ENCODE measurements at regions not wholly inside any gene's neighbourhood (a gene's known extent, or its start where the extent isn't known, plus 50 kb on each side); places are given as distances from the start of the nearest gene placed in this dataset.

DNA sequence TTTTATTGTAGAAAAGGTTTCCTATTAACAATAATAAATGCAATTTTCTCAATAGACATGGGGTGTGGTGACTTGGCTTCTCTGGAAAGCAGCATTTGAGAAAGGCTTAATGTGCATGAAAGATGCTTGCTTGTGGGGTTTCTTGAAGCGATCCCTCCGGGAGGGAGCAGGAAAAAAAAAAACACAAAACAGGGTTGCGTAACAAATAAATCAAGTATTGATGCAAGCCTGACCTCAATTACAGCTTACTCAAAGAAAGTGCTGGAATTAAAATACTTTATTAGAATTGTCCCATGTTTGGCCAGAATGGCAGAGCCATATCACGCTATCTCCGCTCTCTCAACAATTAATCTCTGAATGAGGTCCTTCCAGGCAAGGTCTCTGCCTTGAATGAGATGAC, 1612.5 kb downstream of the REEP3 start:
- Histone ChIP-seq H3K27me3 (no peaks in the 10 kb centered on the region), H3K4me3 (no peak overlapping the region), H3K36me3 (no peaks in the 10 kb centered on the region), H3K9me3 (no peaks in the 10 kb centered on the region), H3K4me1 (no peaks in the 10 kb centered on the region), H3K27ac (no peak overlapping the region)
- TF ChIP-seq, protein P1, sequence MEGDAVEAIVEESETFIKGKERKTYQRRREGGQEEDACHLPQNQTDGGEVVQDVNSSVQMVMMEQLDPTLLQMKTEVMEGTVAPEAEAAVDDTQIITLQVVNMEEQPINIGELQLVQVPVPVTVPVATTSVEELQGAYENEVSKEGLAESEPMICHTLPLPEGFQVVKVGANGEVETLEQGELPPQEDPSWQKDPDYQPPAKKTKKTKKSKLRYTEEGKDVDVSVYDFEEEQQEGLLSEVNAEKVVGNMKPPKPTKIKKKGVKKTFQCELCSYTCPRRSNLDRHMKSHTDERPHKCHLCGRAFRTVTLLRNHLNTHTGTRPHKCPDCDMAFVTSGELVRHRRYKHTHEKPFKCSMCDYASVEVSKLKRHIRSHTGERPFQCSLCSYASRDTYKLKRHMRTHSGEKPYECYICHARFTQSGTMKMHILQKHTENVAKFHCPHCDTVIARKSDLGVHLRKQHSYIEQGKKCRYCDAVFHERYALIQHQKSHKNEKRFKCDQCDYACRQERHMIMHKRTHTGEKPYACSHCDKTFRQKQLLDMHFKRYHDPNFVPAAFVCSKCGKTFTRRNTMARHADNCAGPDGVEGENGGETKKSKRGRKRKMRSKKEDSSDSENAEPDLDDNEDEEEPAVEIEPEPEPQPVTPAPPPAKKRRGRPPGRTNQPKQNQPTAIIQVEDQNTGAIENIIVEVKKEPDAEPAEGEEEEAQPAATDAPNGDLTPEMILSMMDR (IDR thresholded peaks at IDR 0.05): no peak
- no peak for TF ChIP-seq POLR2A (IDR thresholded peaks at IDR 0.05)
- no peak for DNase-seq

DNA sequence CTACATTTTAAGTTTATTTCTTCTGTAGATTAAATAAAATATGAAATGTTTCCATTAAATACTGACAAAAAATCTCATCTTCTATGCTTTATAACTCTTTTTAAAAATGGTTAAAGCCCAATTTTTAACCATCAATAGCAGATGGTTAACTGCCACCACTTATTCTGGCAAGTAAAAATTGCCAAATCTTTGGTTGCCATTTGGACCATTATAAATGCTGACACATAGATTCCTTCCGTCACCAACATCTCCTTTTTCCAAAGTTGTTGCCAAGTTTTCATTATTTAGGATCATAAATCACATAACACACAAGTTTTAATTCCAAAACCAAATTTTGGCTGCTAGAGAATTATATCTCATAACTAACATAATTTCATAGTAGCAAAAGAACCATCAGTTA, 1614.3 kb downstream of the REEP3 start:
- H3K4me3 ChIP-seq: no peak overlapping the region
- no peak overlapping the region for H3K27ac ChIP-seq
- no peak for TF ChIP-seq POLR2A (IDR thresholded peaks at IDR 0.05)
- TF ChIP-seq, protein P1 (IDR thresholded peaks at IDR 0.05): no peak
- DNase-seq: no peak
- no peaks in the 10 kb centered on the region for H3K9me3 ChIP-seq
- H3K4me1 ChIP-seq: no peaks in the 10 kb centered on the region
- no peaks in the 10 kb centered on the region for H3K36me3 ChIP-seq
- H3K27me3 ChIP-seq: no peaks in the 10 kb centered on the region

DNA sequence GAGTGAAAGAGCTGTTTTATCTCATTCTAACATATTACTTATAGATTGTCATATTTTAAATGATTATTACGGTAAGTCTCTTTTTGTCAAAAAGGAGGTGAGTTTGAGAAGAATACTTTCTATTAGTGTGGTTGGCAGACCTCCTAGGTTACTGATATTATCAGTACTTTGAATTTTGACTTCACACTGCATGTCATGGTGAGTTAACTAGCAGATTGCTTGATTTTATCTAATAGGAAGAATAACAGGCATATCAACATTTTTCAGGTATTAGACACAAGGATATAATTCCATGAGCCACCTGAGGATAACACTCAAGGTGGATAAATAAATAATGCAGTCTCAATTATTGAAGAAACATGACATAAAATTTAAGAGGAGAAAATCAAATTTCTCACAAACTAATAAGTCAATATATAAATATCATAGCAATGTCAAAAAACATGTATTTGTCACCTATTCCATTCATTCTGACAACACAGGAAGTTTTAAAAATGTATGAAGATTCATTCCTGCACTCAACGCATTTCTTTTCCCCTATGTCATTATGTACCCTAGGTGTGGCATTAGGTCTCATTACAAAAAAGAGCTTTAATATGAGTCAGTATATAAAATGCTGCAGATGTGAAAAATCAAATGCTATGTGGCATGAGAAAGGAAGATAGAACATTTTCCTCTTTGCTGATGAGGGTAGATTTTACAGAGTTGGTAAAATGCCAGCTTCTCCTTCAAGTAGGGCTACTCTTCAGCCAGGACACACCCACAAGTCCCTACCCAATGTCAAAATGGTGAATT, 1621.6 kb downstream of the REEP3 start:
- Histone ChIP-seq H3K27me3 (no peaks in the 10 kb centered on the region), H3K27ac (no peak overlapping the region), H3K4me1 (no peaks in the 10 kb centered on the region), H3K9me3 (no peaks in the 10 kb centered on the region), H3K36me3 (no peaks in the 10 kb centered on the region), H3K4me3 (no peak overlapping the region)
- no peak for TF ChIP-seq POLR2A (IDR thresholded peaks at IDR 0.05)
- TF ChIP-seq, protein P1 (IDR thresholded peaks at IDR 0.05): no peak
- no peak for DNase-seq

DNA sequence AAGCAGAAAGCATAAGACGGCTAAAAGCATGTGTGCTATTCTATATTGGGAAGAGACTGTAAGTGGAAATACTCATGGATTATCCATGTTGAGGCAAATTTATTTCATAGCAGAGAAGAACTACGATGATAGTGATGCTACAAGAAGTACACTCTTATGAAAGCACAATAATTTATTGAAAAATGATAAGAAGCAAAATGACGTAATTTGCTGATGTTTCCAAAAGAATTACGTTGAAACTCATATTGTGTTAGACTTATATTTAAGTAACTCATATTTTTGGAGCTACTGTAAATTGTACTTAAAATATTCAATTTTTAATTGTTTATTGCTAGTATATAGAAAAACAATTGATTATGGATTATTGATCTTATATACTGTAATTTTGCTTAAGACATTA, 1622.5 kb downstream of the REEP3 start:
- Histone ChIP-seq H3K36me3 (no peaks in the 10 kb centered on the region), H3K27me3 (no peaks in the 10 kb centered on the region), H3K27ac (no peak overlapping the region), H3K9me3 (no peaks in the 10 kb centered on the region), H3K4me1 (no peaks in the 10 kb centered on the region), H3K4me3 (no peak overlapping the region)
- DNase-seq: no peak
- TF ChIP-seq POLR2A (IDR thresholded peaks at IDR 0.05): no peak
- TF ChIP-seq, protein P1 (IDR thresholded peaks at IDR 0.05): no peak

DNA sequence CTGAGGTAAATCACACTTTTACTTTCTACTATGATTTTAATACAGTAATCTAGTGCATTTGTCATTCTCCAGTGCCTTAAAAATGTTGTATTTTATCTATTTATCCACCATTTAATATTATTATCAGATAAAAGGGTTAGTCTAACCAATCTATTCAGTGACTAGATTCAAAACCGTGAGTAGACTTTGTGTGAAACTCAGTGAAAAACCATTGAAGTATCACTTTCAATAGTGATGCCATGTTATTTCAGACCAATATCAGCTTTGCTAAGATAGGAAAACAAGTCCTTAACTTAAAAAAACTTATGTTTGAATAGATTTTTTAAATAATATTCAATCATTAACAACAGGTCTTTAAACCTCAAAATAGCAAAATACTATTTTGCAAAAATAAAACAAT, 1628.7 kb downstream of the REEP3 start:
- no peak for DNase-seq
- no peaks in the 10 kb centered on the region for H3K27me3 ChIP-seq
- no peaks in the 10 kb centered on the region for H3K4me1 ChIP-seq
- no peaks in the 10 kb centered on the region for H3K9me3 ChIP-seq
- no peak overlapping the region for H3K4me3 ChIP-seq
- H3K36me3 ChIP-seq: no peaks in the 10 kb centered on the region
- H3K27ac ChIP-seq: no peak overlapping the region
- no peak for TF ChIP-seq POLR2A (IDR thresholded peaks at IDR 0.05)

DNA sequence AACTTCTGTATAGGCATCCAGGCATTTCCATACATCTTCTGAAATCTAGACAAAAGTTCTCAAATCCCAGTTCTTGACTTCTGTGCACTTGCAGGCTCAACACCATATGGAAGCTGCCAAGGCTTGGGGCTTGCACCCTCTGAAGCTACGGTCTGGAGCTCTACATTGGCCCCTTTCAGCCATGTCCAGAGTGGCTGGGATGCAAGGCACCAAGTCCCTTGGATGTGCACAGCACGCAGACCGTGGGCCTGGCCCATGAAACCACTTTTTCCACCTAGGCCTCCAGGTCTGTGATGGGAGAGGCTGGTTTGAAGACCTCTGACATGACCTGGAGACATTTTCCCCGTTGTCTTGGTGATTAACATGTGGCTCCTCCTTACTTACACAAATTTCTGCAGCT, 1645.1 kb downstream of the REEP3 start:
- H3K9me3 ChIP-seq: no peaks in the 10 kb centered on the region

More for the DNA sequence above, 1645.1 kb downstream of the REEP3 start:
- Histone ChIP-seq H3K36me3 (no peaks in the 10 kb centered on the region), H3K4me3 (no peak overlapping the region), H3K4me1 (no peaks in the 10 kb centered on the region), H3K27me3 (no peaks in the 10 kb centered on the region), H3K27ac (no peak overlapping the region)
- no peak for TF ChIP-seq POLR2A (IDR thresholded peaks at IDR 0.05)
- TF ChIP-seq, protein P1 (IDR thresholded peaks at IDR 0.05): no peak
- no peak for DNase-seq

Measured in Peyer's patch (tissue), 4 donors.